H9 (cell line): ENCODE measurements at regions not wholly inside any gene's neighbourhood (a gene's known extent, or its start where the extent isn't known, plus 50 kb on each side); places are given as distances from the start of the nearest gene placed in this dataset.

Experiments
- DNase-seq: peaks from one replicate; pipeline ENCODE4 v3.0.0-alpha.2; 2017
- H2AFZ ChIP-seq: one replicate; pipeline ENCODE4 v1.6.1; 2013; ENCODE audit warnings: mild to moderate bottlenecking, low read length, control low read depth, moderate library complexity
- H2AK5ac ChIP-seq: 2 replicates; pipeline ENCODE4 v1.6.1; 2013; ENCODE audit warnings: low read length, control low read depth, mixed read lengths; ENCODE audit not compliant: insufficient read length
- H2BK120ac ChIP-seq: one replicate; pipeline ENCODE4 v1.6.1; 2013; ENCODE audit warnings: low read depth, mild to moderate bottlenecking, low read length, control low read depth, inconsistent platforms; ENCODE audit not compliant: poor library complexity, severe bottlenecking
- H2BK12ac ChIP-seq: 2 replicates; pipeline ENCODE4 v1.6.1; 2013; ENCODE audit warnings: low read length, control low read depth, mixed read lengths, low read depth; ENCODE audit not compliant: insufficient read length
- H2BK15ac ChIP-seq: 2 replicates; pipeline ENCODE4 v1.6.1; 2013; ENCODE audit warnings: low read depth, low read length, control low read depth
- H2BK20ac ChIP-seq: one replicate; pipeline ENCODE4 v1.6.1; 2013; ENCODE audit warnings: low read depth, mild to moderate bottlenecking, low read length, control low read depth, inconsistent platforms; ENCODE audit not compliant: poor library complexity, severe bottlenecking
- H2BK5ac ChIP-seq: 2 replicates; pipeline ENCODE4 v1.6.1; 2013; ENCODE audit warnings: low read length, control low read depth, mixed read lengths; ENCODE audit not compliant: insufficient read length
- H3K14ac ChIP-seq: 2 replicates; pipeline ENCODE4 v1.6.1; 2013; ENCODE audit warnings: low read length, control low read depth; ENCODE audit not compliant: insufficient read depth
- H3K18ac ChIP-seq: 2 replicates; pipeline ENCODE4 v1.6.1; 2013; ENCODE audit warnings: low read depth, mild to moderate bottlenecking, mixed read lengths, low read length, control low read depth; ENCODE audit not compliant: insufficient read length
- H3K23ac ChIP-seq: 2 replicates; pipeline ENCODE4 v1.6.1; 2013; ENCODE audit warnings: low read length, control low read depth, mixed read lengths, low read depth; ENCODE audit not compliant: insufficient read length
- H3K23me2 ChIP-seq: 2 replicates; pipeline ENCODE4 v1.6.1; 2013; ENCODE audit warnings: low read depth, mild to moderate bottlenecking, mixed read lengths, low read length, control low read depth; ENCODE audit not compliant: insufficient read length, poor library complexity, severe bottlenecking
- H3K27ac ChIP-seq: 2 replicates; pipeline ENCODE4 v1.5.1; 2013; ENCODE audit warnings: low read length, control low read depth, mixed read lengths, low read depth; ENCODE audit not compliant: insufficient read length
- H3K27me3 ChIP-seq: 2 replicates; pipeline ENCODE4 v1.6.1; 2013; ENCODE audit warnings: low read length, control low read depth, inconsistent platforms; ENCODE audit not compliant: insufficient read depth
- H3K4ac ChIP-seq: 2 replicates; pipeline ENCODE4 v1.6.1; 2013; ENCODE audit warnings: low read depth, mild to moderate bottlenecking, control low read depth, inconsistent platforms, low read length, moderate library complexity
- H3K4me1 ChIP-seq: 2 replicates; pipeline ENCODE4 v1.6.1; 2013; ENCODE audit warnings: low read length, control low read depth, inconsistent platforms; ENCODE audit not compliant: insufficient read depth
- H3K4me2 ChIP-seq: 2 replicates; pipeline ENCODE4 v1.6.1; 2013; ENCODE audit warnings: low read length, control low read depth, mixed read lengths; ENCODE audit not compliant: insufficient read length, insufficient read depth
- H3K56ac ChIP-seq: 2 replicates; pipeline ENCODE4 v1.6.1; 2013; ENCODE audit warnings: low read depth, mild to moderate bottlenecking, mixed read lengths, low read length, control low read depth; ENCODE audit not compliant: insufficient read length
- H3K79me1 ChIP-seq: 2 replicates; pipeline ENCODE4 v1.6.1; 2013; ENCODE audit warnings: low read depth, mild to moderate bottlenecking, moderate library complexity, low read length, control low read depth, inconsistent platforms; ENCODE audit not compliant: insufficient read depth, poor library complexity, severe bottlenecking
- H3K79me2 ChIP-seq: 2 replicates; pipeline ENCODE4 v1.6.1; 2013; ENCODE audit warnings: low read length, control low read depth, inconsistent platforms; ENCODE audit not compliant: insufficient read depth
- H3K9ac ChIP-seq: 2 replicates; pipeline ENCODE4 v1.6.1; 2013; ENCODE audit warnings: low read length, control low read depth, mixed read lengths; ENCODE audit not compliant: insufficient read length; ENCODE audit errors: extremely low read depth
- H3K9me3 ChIP-seq: one replicate; pipeline ENCODE4 v1.6.1; 2013; ENCODE audit warnings: low read depth, low read length, inconsistent platforms; ENCODE audit not compliant: control insufficient read depth
- H3T11ph ChIP-seq: one replicate; pipeline ENCODE4 v1.6.1; 2013; ENCODE audit warnings: mild to moderate bottlenecking, low read length, control low read depth, inconsistent platforms
- H4K20me1 ChIP-seq: one replicate; pipeline ENCODE4 v1.6.1; 2013; ENCODE audit not compliant: control insufficient read depth, insufficient read length, insufficient read depth
- H4K5ac ChIP-seq: 2 replicates; pipeline ENCODE4 v1.6.1; 2013; ENCODE audit warnings: low read depth, mild to moderate bottlenecking, mixed read lengths, low read length, control low read depth; ENCODE audit not compliant: insufficient read length
- H4K8ac ChIP-seq: replicated peaks from 2 replicates; pipeline ENCODE4 v1.6.1; 2013; ENCODE audit warnings: low read length, control low read depth, mixed read lengths, low read depth; ENCODE audit not compliant: insufficient read length
- H4K91ac ChIP-seq: 2 replicates; pipeline ENCODE4 v1.6.1; 2013; ENCODE audit warnings: low read depth, mild to moderate bottlenecking, moderate library complexity, mixed read lengths, low read length, control low read depth; ENCODE audit not compliant: insufficient read length
- H3K27ac Mint-ChIP-seq, 3 experiments: 2 replicates in 2 of 3; 3 replicates in 1 of 3; pipeline ENCODE4 v1.8.0; 2020 to 2021; ENCODE audit warnings: mixed read lengths in 3 of 3, mild to moderate bottlenecking in 1 of 3, moderate library complexity in 1 of 3
- H3K27me3 Mint-ChIP-seq: 2 replicates; pipeline ENCODE4 v1.8.0; 2021; ENCODE audit warnings: low read depth, mild to moderate bottlenecking, moderate library complexity, mixed read lengths
- H3K36me3 Mint-ChIP-seq, 3 experiments: 2 replicates in 2 of 3; 3 replicates in 1 of 3; pipeline ENCODE4 v1.8.0; 2020 to 2021; ENCODE audit warnings: low read depth in 3 of 3, mixed read lengths in 3 of 3; ENCODE audit not compliant: insufficient read depth in 1 of 3
- H3K4me1 Mint-ChIP-seq, 2 experiments: 2 replicates each; pipeline ENCODE4 v1.8.0; 2020; ENCODE audit warnings: mixed read lengths in 2 of 2
- H3K4me3 Mint-ChIP-seq, 2 experiments: 2 replicates in 1 of 2; 3 replicates in 1 of 2; pipeline ENCODE4 v1.8.0; 2020 to 2021; ENCODE audit warnings: mild to moderate bottlenecking in 2 of 2, mixed read lengths in 2 of 2, moderate library complexity in 1 of 2
- H3K9me3 Mint-ChIP-seq, 2 experiments: 2 replicates in 1 of 2; 3 replicates in 1 of 2; pipeline ENCODE4 v1.8.0; 2020; ENCODE audit warnings: mild to moderate bottlenecking in 2 of 2, mixed read lengths in 2 of 2, moderate library complexity in 1 of 2
- CTCF ChIP-seq: fragments of 200-600 bp; sonication (generic); conservative IDR thresholded peaks from 3 replicates; pipeline ENCODE4 v1.8.0; 2021; ENCODE audit warnings: antibody characterized with exemption, mild to moderate bottlenecking
- WGBS: extraction: QIAGEN DNeasy Blood & Tissue Kit; methylation state at CpG from one replicate; pipeline ENCODE4 v1.1.7; 2013; ENCODE audit warnings: missing lambda C conversion rate, low lambda C conversion rate, mixed read lengths; ENCODE audit not compliant: insufficient read length; ENCODE audit errors: extremely low coverage; 5-methylcytosine and 5-hydroxymethylcytosine counted together

GRCh38 chr10:3482200-3482993, 302.6 kb downstream of the KLF6 start:
- no peak overlapping the region for H4K8ac ChIP-seq
- no peak overlapping the region for H3T11ph ChIP-seq
- no peaks in the 10 kb centered on the region for H3K79me1 ChIP-seq
- no peak overlapping the region for H3K14ac ChIP-seq
- H3K56ac ChIP-seq: no peak overlapping the region
- H3K27me3 ChIP-seq: no peaks in the 10 kb centered on the region
- no peak overlapping the region for H2BK20ac ChIP-seq
- H2AFZ ChIP-seq: no peak overlapping the region
- H3K9me3 ChIP-seq: no peaks in the 10 kb centered on the region
- H3K4me2 ChIP-seq: no peak overlapping the region
- no peak overlapping the region for H3K4ac ChIP-seq
- H3K4me1 ChIP-seq: no peaks in the 10 kb centered on the region; the same call in 1 of the 2 replicates
- H4K5ac ChIP-seq: no peak overlapping the region
- Mint-ChIP-seq H3K9me3 (no peaks in the 10 kb centered on the region; a peak in 2 of 5 replicates), H3K27ac (peak overlapping the region in 1 of 3 experiments; percentile 34; a peak in 1 of 7 replicates), H3K36me3 (no peaks in the 10 kb centered on the region; a peak in 2 of 7 replicates), H3K4me3 (no peak overlapping the region), H3K27me3 (peaks cover 12% of the 10 kb centered on the region), H3K4me1 (peaks cover 31 to 38% of the 10 kb centered on the region in 2 experiments)
- H3K27ac ChIP-seq: no peak overlapping the region
- H4K91ac ChIP-seq: no peak overlapping the region
- no peaks in the 10 kb centered on the region for H3K79me2 ChIP-seq
- no peak overlapping the region for H3K23ac ChIP-seq
- no peak for TF ChIP-seq CTCF
- no peak overlapping the region for H3K9ac ChIP-seq
- H2BK120ac ChIP-seq: no peak overlapping the region
- no peak overlapping the region for H2BK15ac ChIP-seq
- H3K18ac ChIP-seq: no peak overlapping the region
- DNase-seq: no peak
- no CpG with 5 or more reads among the region's 17 CpGs for WGBS
- H2BK5ac ChIP-seq: no peak overlapping the region
- no peaks in the 10 kb centered on the region for H4K20me1 ChIP-seq
- H2AK5ac ChIP-seq: no peak overlapping the region
- no peak overlapping the region for H2BK12ac ChIP-seq
- H3K23me2 ChIP-seq: no peaks in the 10 kb centered on the region
